Gastrocnemius medialis (tissue), 4 donors: ENCODE measurements at regions not wholly inside any gene's neighbourhood (a gene's known extent, or its start where the extent isn't known, plus 50 kb on each side); places are given as distances from the start of the nearest gene placed in this dataset.

Experiments used
- ATAC-seq, 2 donors: fragments of 150-250 bp; one replicate each; pipeline ENCODE4 v1.9.1; 2016
- DNase-seq, 2 donors: peaks; one replicate each; pipeline ENCODE4 v3.0.0-alpha.2; 2019
- H3K27ac ChIP-seq, 4 donors: fragments of 200-600 bp; sonication (generic); 1 replicate in 1 of 4; 2 replicates in 3 of 4; pipeline ENCODE4 v1.5.1; 2016 to 2018; ENCODE audit warnings: mild to moderate bottlenecking in 2 of 4, moderate library complexity in 1 of 4
- H3K27me3 ChIP-seq, 3 donors: fragments of 200-600 bp; sonication (generic) in 2 of 3; 1 replicate in 1 of 3; 2 replicates in 2 of 3; pipeline versions ENCODE4 v1.5.1 to v1.6.0; 2016 to 2019; ENCODE audit warnings: mild to moderate bottlenecking in 1 of 3, moderate library complexity in 1 of 3
- H3K36me3 ChIP-seq, 2 donors: fragments of 200-600 bp; sonication (generic) in 1 of 2; one replicate each; pipeline ENCODE4 v1.5.1; 2017 to 2018
- H3K4me1 ChIP-seq, 2 donors: fragments of 200-600 bp; sonication (generic) in 1 of 2; one replicate each; pipeline ENCODE4 v1.5.1; 2016 to 2017; ENCODE audit warnings: mild to moderate bottlenecking in 2 of 2
- H3K4me3 ChIP-seq, 4 donors: fragments of 200-600 bp; sonication (generic) in 3 of 4; 1 replicate in 1 of 4; 2 replicates in 3 of 4; pipeline ENCODE4 v1.5.1; 2016 to 2019; ENCODE audit warnings: mild to moderate bottlenecking in 2 of 4
- H3K9me3 ChIP-seq, 3 donors: fragments of 200-600 bp; sonication (generic) in 2 of 3; 1 replicate in 1 of 3; 2 replicates in 2 of 3; pipeline ENCODE4 v1.5.1; 2016 to 2019
- POLR2A ChIP-seq, 2 donors: fragments of 450-650 bp; IDR thresholded peaks; one replicate each; pipeline ENCODE4 v1.6.1; 2017; ENCODE audit warnings: antibody characterized with exemption in 2 of 2, mild to moderate bottlenecking in 2 of 2, moderate library complexity in 2 of 2
- in situ Hi-C, 4 donors: fragments of 200-750 bp; cut with MboI; loops; one replicate each; pipeline versions ENCODE4 v1.15.0 to v1.8.0; 2017; ENCODE audit warnings: low sequenced_read_pairs in 4 of 4
- intact Hi-C: fragments of 100-400 bp; cut with DNase I; formaldehyde crosslinking; loops from one replicate; pipeline ENCODE4 v1.15.1; 2023; ENCODE audit warnings: low total_unique reads
- TF ChIP-seq, protein P1 (sequence below), 5 experiments: fragments of 450-650 bp in 3 of 5; fragments of 200-600 bp in 2 of 5; sonication (generic) in 2 of 5; IDR thresholded peaks in 4 of 5; conservative IDR thresholded peaks in 1 of 5; 1 replicate in 4 of 5; 2 replicates in 1 of 5; pipeline ENCODE4 v1.5.1; 2016 to 2019; ENCODE audit warnings: antibody characterized with exemption in 5 of 5, mild to moderate bottlenecking in 3 of 5, moderate library complexity in 3 of 5

DNA sequence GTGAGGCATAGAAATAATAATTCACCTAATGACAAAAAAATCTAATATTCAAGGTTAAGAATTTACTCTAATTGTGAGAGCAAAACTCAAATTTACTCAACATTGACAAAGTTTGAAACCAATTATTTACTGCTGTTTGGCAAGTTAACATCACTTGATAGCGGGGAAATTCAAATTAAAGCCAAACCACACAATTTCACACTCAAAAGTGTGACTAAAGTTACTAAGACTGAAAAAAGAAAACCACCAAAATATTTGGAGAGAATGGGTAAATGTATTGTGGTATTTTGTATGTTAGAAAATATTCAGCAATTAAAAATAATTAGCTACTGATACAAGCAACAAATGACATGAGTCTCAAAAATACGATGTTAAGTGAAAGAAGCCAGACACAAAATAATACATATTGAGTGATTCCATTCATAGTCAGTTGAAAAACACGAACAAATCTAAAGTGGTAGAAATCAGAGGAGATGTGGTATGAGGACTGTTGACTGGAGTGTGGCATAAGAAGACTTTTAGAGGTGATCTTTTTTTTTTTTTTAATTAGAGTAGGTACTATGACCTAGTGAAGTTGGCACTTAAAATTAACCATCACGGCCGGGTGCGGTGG, 541.4 kb upstream of the ATXN8OS start:
- no peak overlapping the region for H3K27ac ChIP-seq
- DNase-seq (no peak), ATAC-seq (no peak)
- H3K9me3 ChIP-seq: no peaks in the 10 kb centered on the region
- H3K27me3 ChIP-seq: no peaks in the 10 kb centered on the region
- TF ChIP-seq, protein P1, sequence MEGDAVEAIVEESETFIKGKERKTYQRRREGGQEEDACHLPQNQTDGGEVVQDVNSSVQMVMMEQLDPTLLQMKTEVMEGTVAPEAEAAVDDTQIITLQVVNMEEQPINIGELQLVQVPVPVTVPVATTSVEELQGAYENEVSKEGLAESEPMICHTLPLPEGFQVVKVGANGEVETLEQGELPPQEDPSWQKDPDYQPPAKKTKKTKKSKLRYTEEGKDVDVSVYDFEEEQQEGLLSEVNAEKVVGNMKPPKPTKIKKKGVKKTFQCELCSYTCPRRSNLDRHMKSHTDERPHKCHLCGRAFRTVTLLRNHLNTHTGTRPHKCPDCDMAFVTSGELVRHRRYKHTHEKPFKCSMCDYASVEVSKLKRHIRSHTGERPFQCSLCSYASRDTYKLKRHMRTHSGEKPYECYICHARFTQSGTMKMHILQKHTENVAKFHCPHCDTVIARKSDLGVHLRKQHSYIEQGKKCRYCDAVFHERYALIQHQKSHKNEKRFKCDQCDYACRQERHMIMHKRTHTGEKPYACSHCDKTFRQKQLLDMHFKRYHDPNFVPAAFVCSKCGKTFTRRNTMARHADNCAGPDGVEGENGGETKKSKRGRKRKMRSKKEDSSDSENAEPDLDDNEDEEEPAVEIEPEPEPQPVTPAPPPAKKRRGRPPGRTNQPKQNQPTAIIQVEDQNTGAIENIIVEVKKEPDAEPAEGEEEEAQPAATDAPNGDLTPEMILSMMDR (IDR thresholded peaks at IDR 0.05 in 4 of 5, conservative IDR thresholded peaks at IDR 0.05 in 1 of 5): no peak
- no peak for TF ChIP-seq POLR2A (IDR thresholded peaks at IDR 0.05)
- no peaks in the 10 kb centered on the region for H3K36me3 ChIP-seq
- intact Hi-C loops (no loop called here), in situ Hi-C loops (no loop called here)
- H3K4me3 ChIP-seq: no peak overlapping the region
- no peaks in the 10 kb centered on the region for H3K4me1 ChIP-seq

DNA sequence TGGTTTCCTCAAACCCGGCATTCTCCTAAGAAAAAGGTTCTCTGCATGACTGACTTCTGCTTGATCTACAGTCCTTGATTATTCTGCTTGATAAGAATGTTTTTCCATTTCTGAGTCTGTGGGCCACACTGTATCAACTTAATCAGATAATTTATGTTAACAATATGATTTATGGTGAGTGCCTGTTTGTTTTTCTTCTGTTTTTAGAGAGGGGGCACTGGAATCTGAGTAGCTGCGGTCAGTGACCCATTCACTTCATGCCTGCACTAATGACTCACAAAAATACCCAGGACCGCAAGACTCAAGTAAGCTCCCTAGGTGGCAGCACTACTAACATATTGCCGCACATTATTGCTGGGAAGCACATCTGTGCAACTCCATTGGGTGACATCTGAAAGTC, 542.3 kb upstream of the ATXN8OS start:
- Histone ChIP-seq H3K27me3 (no peaks in the 10 kb centered on the region), H3K4me3 (no peak overlapping the region), H3K36me3 (no peaks in the 10 kb centered on the region), H3K27ac (no peak overlapping the region), H3K4me1 (no peaks in the 10 kb centered on the region), H3K9me3 (no peaks in the 10 kb centered on the region)
- ATAC-seq: no peak
- in situ Hi-C loops: no loop called here
- TF ChIP-seq, protein P1 (IDR thresholded peaks at IDR 0.05 in 4 of 5, conservative IDR thresholded peaks at IDR 0.05 in 1 of 5): no peak
- TF ChIP-seq POLR2A (IDR thresholded peaks at IDR 0.05): no peak
- intact Hi-C loops: no loop called here
- no peak for DNase-seq

DNA sequence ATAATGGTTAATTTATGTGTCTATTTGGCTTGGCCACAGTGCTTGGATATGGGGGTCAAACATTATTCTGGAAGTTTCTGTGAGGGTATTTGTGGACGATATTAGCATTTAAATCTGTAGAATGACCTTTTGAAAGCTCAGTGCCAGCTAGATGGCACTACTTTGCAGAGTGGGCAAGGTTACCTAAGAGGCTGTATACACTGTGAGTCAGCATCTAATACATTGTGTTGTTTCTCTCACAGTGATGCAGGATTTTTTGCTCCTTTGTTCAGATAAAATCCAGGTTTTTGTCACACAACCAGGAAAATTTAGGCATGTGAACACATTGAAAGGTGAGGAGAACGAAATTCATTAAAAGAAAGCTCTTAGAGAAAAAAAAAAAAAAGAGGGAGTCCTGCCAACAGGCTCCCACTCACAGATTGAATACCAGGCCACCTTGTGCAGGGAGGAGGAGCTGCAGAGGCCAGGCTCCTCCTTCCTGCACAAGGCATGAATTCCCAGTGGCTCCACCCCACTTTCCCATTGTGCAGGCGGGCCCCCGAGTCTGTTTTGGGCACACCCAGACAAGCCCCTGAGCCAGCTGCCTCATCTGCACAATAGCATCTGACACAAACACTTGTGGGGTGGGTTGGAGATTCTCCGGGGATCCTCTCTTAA, 551.0 kb upstream of the ATXN8OS start:
- Histone ChIP-seq H3K27ac (no peak overlapping the region), H3K27me3 (no peaks in the 10 kb centered on the region)

DNA sequence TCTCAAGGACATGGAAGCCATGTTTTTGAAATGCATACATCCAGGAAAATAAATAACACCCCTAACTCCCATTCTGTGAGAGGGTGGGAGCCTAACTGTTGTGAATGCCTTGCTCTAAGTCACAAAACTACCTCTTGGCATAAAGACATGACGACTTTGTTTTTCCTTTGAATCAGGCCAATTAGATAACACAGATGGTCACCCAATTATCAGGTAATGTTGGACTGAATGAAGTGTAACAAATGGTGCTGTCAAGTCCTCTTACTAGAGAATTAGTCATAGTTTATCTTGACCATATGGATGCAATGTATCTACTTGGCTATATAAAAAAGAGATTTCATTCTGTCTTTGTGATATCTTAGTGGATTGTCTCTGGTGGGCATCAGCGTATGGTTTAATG, 553.6 kb upstream of the ATXN8OS start:
- in situ Hi-C loops: no loop called here
- intact Hi-C loops: no loop called here
- ATAC-seq: no peak
- no peak for DNase-seq
- Histone ChIP-seq H3K27ac (no peak overlapping the region), H3K36me3 (no peaks in the 10 kb centered on the region), H3K9me3 (no peaks in the 10 kb centered on the region), H3K27me3 (no peaks in the 10 kb centered on the region), H3K4me3 (no peak overlapping the region), H3K4me1 (no peaks in the 10 kb centered on the region)
- no peak for TF ChIP-seq POLR2A (IDR thresholded peaks at IDR 0.05)
- TF ChIP-seq, protein P1 (IDR thresholded peaks at IDR 0.05 in 4 of 5, conservative IDR thresholded peaks at IDR 0.05 in 1 of 5): no peak

More for the DNA sequence above, 551.0 kb upstream of the ATXN8OS start:
- no peaks in the 10 kb centered on the region for H3K4me1 ChIP-seq
- TF ChIP-seq, protein P1 (IDR thresholded peaks at IDR 0.05 in 4 of 5, conservative IDR thresholded peaks at IDR 0.05 in 1 of 5): no peak
- TF ChIP-seq POLR2A (IDR thresholded peaks at IDR 0.05): no peak
- intact Hi-C loops (no loop called here), in situ Hi-C loops (no loop called here)
- no peak for ATAC-seq
- no peak overlapping the region for H3K4me3 ChIP-seq
- no peak for DNase-seq
- no peaks in the 10 kb centered on the region for H3K36me3 ChIP-seq
- H3K9me3 ChIP-seq: no peaks in the 10 kb centered on the region
